NCI-H748 (cell line): ENCODE measurements at regions not wholly inside any gene's neighbourhood (a gene's known extent, or its start where the extent isn't known, plus 50 kb on each side); places are given as distances from the start of the nearest gene placed in this dataset.

Experiments
- DNase-seq: peaks from one replicate; lab custom pipeline; 2025; ENCODE audit not compliant: unreplicated experiment; lab: John Stamatoyannopoulos, UW

- DNase-seq, result no peak
These were observed 312.0 kb upstream of the ZMIZ1 start for GRCh38 chr10:78756604-78757343.

DNA sequence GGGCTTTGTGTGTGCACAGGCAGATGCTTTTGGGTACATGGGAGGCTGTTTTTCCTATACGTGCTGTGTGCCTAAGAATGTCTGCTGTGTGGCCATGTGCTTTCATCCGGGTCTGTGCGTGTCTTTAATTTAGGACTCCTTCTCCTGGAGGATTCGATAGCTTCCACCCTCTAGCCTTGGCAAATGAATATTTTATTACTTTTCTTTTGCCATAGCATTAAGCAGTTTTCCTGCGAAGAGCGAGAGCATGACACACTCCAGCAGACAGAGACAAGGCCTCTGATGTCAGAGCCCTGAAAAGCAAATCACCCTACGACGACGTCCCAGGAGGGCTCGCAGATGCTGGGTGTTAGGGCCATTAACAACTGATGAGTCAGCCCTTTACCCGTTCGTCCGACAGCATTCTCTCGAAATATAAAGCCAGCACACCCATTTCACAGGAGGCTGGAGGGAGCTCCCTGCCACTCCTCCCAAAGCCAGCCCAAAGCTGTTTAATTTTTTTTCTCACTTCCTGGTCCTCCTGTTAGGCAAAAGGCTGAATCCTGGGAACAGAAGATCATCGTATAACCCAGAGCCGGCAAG is 311.3 kb upstream of the ZMIZ1 start:
- no peak for DNase-seq

DNA sequence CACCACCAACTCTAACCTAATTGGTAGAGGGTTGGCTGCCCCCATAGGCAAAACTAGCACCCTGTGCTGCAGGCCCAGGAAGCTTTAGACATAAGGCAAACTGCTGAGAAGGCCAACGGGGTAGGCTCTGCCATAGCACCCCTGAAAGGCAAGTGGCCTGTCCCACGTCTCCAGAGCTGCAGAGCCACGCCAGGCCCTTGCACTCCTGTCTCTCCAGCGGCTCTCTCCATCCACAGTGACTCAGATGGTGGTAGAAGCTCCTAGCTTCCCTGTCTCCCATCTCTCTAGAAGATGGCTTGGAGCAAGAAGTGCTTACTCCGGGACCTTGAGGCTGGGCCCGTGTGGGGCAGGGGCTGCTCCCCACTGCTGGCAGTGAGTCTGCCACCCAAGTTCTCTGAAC is 310.6 kb upstream of the ZMIZ1 start:
- no peak for DNase-seq

GRCh38 chr10:78759456-78760120 is 309.2 kb upstream of the ZMIZ1 start:
- no peak for DNase-seq

DNA sequence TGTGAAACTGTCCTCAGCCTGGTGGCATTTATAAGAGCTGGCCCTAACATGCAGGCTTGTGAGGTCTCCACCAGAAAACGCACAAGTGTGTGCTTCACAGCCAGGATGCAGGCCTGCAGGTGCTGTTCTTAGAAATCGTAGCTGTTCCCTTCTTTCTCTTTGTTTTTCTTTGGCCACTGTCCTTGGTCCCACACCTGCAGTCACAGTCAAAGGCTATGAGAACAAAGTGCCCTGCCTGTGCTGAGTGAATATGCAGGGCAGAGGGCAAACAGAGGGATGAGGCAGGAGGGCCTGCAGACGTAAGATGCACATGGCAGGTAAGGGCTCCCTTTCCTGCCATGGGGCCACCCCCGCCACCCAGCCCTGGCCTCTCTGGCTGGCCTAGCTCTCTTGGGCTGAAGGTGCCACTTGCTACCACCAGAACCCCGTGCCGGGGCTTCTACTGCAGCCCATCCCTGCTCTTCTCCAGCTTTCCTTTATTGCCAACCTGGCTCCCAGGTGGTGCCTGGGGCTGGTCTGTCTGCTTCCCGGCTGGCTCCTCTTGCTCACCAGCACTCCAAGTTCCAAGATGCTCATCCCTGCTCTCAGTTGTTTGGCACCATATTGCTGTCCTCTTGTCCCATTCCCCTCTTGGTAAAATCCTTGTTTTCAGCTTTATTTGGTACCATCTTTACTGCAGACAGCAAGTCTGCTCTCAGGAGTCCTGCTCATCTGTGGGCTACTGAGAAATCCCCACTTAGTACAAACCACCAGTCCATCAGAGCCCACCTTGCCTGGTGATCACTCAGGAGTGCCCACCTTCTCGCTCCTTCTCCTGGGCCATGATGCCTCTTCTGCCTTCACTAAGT is 308.1 kb upstream of the ZMIZ1 start:
- no peak for DNase-seq

DNA sequence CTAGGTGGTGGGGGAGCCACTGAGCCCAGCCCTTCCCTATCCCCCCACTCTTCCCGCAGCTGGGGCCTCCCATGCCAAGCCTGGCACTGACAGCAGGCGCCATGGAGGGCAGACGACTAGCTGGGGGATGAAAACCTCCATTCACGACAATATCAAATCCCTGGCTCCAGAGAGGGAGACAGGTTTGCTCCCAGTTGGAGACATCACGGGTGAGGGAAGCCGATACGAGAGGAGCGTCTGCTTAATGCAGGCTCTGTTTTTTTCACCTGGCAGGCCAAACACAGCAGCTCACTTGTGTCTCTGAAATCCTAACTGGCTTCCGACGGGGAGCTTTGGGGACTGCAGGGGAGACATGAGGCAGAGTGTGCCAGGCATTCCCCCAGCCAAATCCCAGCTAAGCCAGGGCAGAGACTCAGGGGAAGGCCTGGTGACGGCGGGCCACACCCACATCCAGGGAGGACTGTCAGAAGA is 307.4 kb upstream of the ZMIZ1 start:
- DNase-seq, result no peak

GRCh38 chr10:78762086-78762630 is 306.6 kb upstream of the ZMIZ1 start:
- no peak for DNase-seq

DNA sequence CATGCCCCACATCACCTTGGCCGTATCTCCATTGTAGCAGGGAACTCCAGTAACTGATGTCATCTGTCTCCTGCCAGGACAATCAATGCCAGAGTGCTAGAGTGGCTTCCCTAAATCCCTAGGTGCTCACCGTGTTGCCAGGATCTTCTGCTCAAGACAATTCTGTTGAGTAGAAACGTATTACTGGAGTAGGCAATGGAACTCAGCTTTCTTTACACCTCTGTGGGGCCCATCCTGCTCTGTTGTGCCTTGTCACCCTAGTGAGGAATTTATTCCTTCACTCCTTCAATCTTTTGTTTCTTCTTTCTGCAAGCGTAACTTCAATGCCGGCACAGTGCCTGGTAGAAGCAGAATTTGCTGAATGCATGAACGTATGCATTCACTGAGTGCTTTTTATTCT is 305.5 kb upstream of the ZMIZ1 start:
- no peak for DNase-seq

DNA sequence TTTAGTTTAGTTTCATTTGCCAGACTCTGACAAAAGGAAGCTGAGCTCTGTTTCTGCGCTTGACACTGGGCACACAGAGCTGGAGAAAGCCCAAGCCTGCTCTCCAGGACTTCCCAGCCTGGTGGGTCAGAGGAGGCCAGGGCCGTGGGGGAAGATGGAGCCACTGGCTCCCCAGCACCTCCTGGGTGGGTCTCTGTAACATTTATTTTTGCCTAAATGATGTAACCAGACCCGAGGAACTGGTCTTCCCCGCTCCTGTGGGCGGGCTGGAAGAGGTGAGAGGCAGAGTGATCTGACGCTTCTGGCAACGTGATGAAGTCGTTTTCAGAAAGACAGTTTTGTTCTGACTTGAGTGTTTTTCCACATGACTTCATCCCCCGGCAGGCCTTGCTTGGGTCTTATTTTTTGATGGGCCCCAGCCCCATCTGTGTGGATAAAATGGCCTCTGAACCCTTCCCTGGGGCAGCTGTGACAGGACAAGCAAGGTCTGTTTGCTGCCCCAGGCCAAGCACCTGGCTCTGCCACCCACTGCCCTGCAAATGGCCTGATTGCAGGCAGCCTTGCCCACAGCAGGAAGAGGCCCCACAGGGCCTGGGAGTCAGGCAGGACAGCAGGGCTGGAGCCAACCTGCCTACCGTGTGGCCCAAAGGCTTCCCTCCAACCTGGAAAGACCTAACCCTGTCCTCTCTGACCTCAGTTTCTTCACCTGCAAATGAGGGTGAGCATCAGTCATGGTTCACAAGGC is 304.9 kb upstream of the ZMIZ1 start:
- DNase-seq, result no peak

- DNase-seq, result no peak
These were observed 304.3 kb upstream of the ZMIZ1 start for GRCh38 chr10:78764436-78764835.

DNA sequence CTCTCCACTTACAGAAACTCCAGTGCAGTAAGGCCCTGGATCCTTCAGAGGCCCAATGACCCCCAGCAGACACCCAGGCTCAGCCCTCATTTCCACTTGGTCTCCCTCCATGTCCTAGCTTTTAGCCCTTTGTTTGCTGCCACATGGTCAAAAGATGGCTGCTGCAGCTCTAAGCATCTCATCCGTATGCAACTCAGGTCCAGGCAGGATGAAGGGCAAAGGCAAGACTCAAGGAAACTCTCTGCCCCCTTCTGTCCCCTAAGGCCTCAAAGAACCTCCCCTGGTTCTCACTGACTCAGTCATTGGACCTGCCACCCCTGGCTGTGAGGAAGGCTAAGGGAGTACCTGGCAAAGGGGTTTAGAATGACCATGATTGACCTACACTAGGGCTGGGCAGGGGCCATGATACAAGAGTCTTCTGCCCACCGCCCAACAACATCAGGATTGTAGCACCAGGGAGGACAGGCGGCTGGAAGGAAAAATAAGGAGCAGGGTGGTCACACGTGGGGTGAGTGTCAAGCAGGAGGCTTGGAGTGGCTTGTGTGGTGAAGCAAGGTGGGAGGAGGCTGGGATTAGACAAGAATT is 303.8 kb upstream of the ZMIZ1 start:
- DNase-seq, result no peak

- DNase-seq, result no peak
These were observed 302.9 kb upstream of the ZMIZ1 start for GRCh38 chr10:78765726-78766335.

- no peak for DNase-seq
These were observed 302.2 kb upstream of the ZMIZ1 start for GRCh38 chr10:78766603-78767002.

- DNase-seq, result no peak
These were observed 300.5 kb upstream of the ZMIZ1 start for GRCh38 chr10:78768041-78768835.

DNA sequence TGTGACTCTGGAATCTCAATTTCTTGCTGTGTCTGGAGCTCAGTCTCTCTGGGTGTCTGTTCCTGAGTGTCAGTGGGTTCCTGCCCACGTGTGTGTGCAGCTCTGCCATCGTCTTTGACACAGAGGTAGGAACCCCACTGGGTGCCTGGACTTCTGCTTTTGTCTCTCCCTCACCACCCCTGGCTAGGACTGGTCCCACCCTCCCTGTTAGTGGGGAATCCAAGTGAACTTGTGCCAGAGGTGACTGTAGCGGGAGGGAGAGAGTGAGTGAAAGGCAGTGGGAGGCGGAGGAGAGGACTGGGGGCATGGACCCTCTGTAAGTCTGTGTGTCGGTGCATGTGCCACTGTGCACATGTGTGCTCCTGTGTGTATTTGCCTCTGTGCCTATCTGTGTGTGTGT is 299.9 kb upstream of the ZMIZ1 start:
- DNase-seq, result no peak

DNA sequence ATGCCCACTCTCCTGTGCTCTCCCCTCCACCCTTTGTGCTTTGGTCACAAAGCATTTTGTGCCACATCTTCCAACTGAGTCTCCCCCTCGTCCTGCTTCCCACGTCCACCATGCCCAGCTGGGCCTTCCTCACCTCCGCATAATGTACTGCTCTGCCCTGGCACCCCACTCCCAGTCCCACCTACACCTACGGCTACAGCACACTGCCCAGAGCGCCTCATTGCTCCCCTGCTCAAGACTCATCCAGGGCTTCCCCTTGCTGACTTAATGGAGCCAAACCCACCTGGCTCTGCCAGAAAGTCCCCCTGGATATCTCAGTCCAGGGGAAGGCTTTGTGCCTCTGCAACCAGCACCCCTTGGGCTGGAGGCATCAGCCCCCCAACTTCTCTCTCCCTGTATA is 299.2 kb upstream of the ZMIZ1 start:
- no peak for DNase-seq

DNA sequence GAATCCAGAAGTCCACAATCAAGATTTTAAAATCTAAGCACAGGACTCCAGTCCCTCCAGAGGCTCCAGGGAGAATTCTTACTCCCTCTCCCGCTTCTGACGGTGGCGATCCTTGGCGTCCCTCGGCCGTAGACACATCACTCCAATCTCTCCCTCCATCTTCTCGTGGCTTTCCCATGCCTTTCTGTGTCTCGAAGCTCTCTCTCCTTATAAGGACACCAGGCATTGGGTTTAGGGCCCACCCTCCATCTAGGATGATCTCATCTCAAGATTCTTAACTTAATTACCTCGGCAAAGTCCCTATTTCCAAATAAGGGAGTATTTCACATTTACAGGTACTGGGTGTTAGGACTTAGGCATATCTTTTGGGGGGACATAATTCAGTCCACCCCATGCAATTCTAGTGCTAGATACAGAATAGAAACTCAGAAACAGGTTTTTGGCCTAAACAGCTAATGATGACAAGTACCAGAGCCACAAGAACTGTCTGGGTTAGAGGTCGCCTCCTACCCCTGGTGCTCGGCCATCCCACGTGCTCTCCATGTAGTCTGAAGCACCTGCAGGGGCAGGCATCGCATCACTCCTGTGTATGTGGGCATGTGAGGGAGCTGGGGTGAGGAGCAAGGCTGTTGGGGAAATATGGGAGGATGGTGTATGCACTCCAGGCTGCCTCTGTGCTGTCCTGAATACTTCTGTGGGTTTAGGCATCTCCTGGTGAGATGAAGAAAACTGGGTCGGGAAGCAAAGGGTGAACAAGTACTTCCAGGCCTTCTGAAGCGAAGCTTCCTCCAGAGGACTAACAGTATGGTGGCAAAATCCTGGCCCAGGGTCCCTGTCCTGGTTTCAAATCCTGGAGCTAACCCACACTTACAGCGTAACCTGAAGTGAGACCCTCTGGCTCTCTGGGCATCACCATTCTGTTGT is 298.3 kb upstream of the ZMIZ1 start:
- DNase-seq, result no peak

- DNase-seq, result no peak
These were observed 297.5 kb upstream of the ZMIZ1 start for GRCh38 chr10:78771260-78771659.
